Calu3 (cell line): ENCODE measurements at regions not wholly inside any gene's neighbourhood (a gene's known extent, or its start where the extent isn't known, plus 50 kb on each side); places are given as distances from the start of the nearest gene placed in this dataset.

ENCODE experiments used
- BruUV-seq: library from RNA; stranded (reverse); fragments of 400-500 nt; replicated peaks from 2 replicates; lab custom pipeline; 2021; lab: Mats Ljungman, UMichigan
- CTCF ChIA-PET: fragments of 300-600 bp; sonication (Branson Sonifier 250); formaldehyde crosslinking; loops from one replicate; lab custom pipeline; 2022; ENCODE audit warnings: antibody characterized with exemption; lab: Charles Lee
- DNase-seq: peaks from one replicate; pipeline ENCODE4 v3.0.0; 2022
- H3K27ac Mint-ChIP-seq: one replicate; pipeline ENCODE4 v1.8.0; 2022; ENCODE audit warnings: mixed read lengths; ENCODE audit not compliant: unreplicated experiment
- H3K27me3 Mint-ChIP-seq: one replicate; pipeline ENCODE4 v1.8.0; 2022; ENCODE audit warnings: mixed read lengths; ENCODE audit not compliant: unreplicated experiment
- H3K36me3 Mint-ChIP-seq: one replicate; pipeline ENCODE4 v1.8.0; 2022; ENCODE audit warnings: mild to moderate bottlenecking, moderate library complexity, mixed read lengths; ENCODE audit not compliant: insufficient read depth, unreplicated experiment
- H3K4me1 Mint-ChIP-seq: one replicate; pipeline ENCODE4 v1.8.0; 2022; ENCODE audit warnings: mild to moderate bottlenecking, low read depth, mixed read lengths; ENCODE audit not compliant: unreplicated experiment
- H3K4me3 Mint-ChIP-seq: one replicate; pipeline ENCODE4 v1.8.0; 2022; ENCODE audit warnings: mild to moderate bottlenecking, low read depth, moderate library complexity, mixed read lengths; ENCODE audit not compliant: unreplicated experiment
- H3K9me3 Mint-ChIP-seq: one replicate; pipeline ENCODE4 v1.8.0; 2022; ENCODE audit warnings: low read depth, mixed read lengths; ENCODE audit not compliant: unreplicated experiment
- CTCF ChIP-seq: fragments of 200-600 bp; IDR thresholded peaks from one replicate; pipeline ENCODE4 v1.8.0; 2022; ENCODE audit warnings: antibody characterized with exemption; ENCODE audit not compliant: unreplicated experiment
- intact Hi-C: fragments of 100-400 bp; cut with micrococcal nuclease; formaldehyde crosslinking; loops from one replicate; pipeline ENCODE4 v1.10.0; 2022; ENCODE audit not compliant: unreplicated experiment

GRCh38 chr13:73224703-73225102 lies 165.9 kb downstream of the KLF5 start:
- no peak overlapping the region for H3K27ac Mint-ChIP-seq
- H3K4me1 Mint-ChIP-seq, result peaks cover 19% of the 10 kb centered on the region
- H3K27me3 Mint-ChIP-seq, result no peaks in the 10 kb centered on the region
- H3K36me3 Mint-ChIP-seq, result peaks cover 6% of the 10 kb centered on the region
- H3K9me3 Mint-ChIP-seq, result peaks cover 3% of the 10 kb centered on the region
- no peak for TF ChIP-seq CTCF
- no peak for DNase-seq
- no peak overlapping the region for H3K4me3 Mint-ChIP-seq
- BruUV-seq, result no TSS peak
- intact Hi-C loops, result no loop called here
- CTCF ChIA-PET, result no interaction called here

GRCh38 chr13:73223372-73223781 lies 164.6 kb downstream of the KLF5 start:
- intact Hi-C loops, result no loop called here
- BruUV-seq, result no TSS peak
- Mint-ChIP-seq H3K27me3 (no peaks in the 10 kb centered on the region), H3K4me3 (no peak overlapping the region), H3K9me3 (peaks cover 3% of the 10 kb centered on the region), H3K27ac (no peak overlapping the region), H3K36me3 (peaks cover 6% of the 10 kb centered on the region), H3K4me1 (peaks cover 19% of the 10 kb centered on the region)
- CTCF ChIA-PET, result no interaction called here
- TF ChIP-seq CTCF, result no peak
- DNase-seq, result no peak

- Mint-ChIP-seq H3K27ac (peak overlapping the region; percentile 15), H3K9me3 (peaks cover 3% of the 10 kb centered on the region), H3K36me3 (peaks cover 11% of the 10 kb centered on the region), H3K27me3 (no peaks in the 10 kb centered on the region), H3K4me1 (peaks cover 19% of the 10 kb centered on the region), H3K4me3 (no peak overlapping the region)
- CTCF ChIA-PET, result no interaction called here
- no peak for DNase-seq
- intact Hi-C loops, result no loop called here
- BruUV-seq, result no TSS peak
- no peak for TF ChIP-seq CTCF
Measured at GRCh38 chr13:73222627-73223305, 164.0 kb downstream of the KLF5 start.

- Mint-ChIP-seq H3K27ac (peak overlapping the region; percentile 30), H3K4me1 (peaks cover 12% of the 10 kb centered on the region), H3K27me3 (no peaks in the 10 kb centered on the region), H3K36me3 (peaks cover 13% of the 10 kb centered on the region), H3K4me3 (no peak overlapping the region), H3K9me3 (no peaks in the 10 kb centered on the region)
- intact Hi-C loops, result no loop called here
- CTCF ChIA-PET, result no interaction called here
- DNase-seq, result peak; percentile 18
- no TSS peak for BruUV-seq
- TF ChIP-seq CTCF, result no peak
Measured at GRCh38 chr13:73220966-73221720, 162.3 kb downstream of the KLF5 start.
